Ishikawa (cell line): ENCODE measurements at regions not wholly inside any gene's neighbourhood (a gene's known extent, or its start where the extent isn't known, plus 50 kb on each side); places are given as distances from the start of the nearest gene placed in this dataset.

Source experiments
- CEBPB ChIP-seq: IDR thresholded peaks from 2 replicates; pipeline ENCODE4 v1.6.1; 2012
- CREB1 ChIP-seq: IDR thresholded peaks from 2 replicates; pipeline ENCODE4 v1.6.1; 2012; ENCODE audit warnings: low read depth
- EGR1 ChIP-seq: IDR thresholded peaks from 2 replicates; pipeline ENCODE4 v1.6.1; 2012
- EP300 ChIP-seq: IDR thresholded peaks from 2 replicates; pipeline ENCODE4 v1.6.1; 2012; ENCODE audit warnings: borderline replicate concordance
- FOXM1 ChIP-seq: IDR thresholded peaks from 2 replicates; pipeline ENCODE4 v1.6.1; 2012; ENCODE audit warnings: low read depth, borderline replicate concordance
- NFIC ChIP-seq: IDR thresholded peaks from 2 replicates; pipeline ENCODE4 v1.6.1; 2012
- RAD21 ChIP-seq: IDR thresholded peaks from 2 replicates; pipeline ENCODE4 v1.6.1; 2012; ENCODE audit warnings: low read depth
- TAF1 ChIP-seq: IDR thresholded peaks from 2 replicates; pipeline ENCODE4 v1.6.1; 2012; ENCODE audit warnings: low read depth, mild to moderate bottlenecking
- TCF12 ChIP-seq: IDR thresholded peaks from 2 replicates; pipeline ENCODE4 v1.6.1; 2012; ENCODE audit warnings: low read depth
- TEAD4 ChIP-seq: IDR thresholded peaks from 2 replicates; pipeline ENCODE4 v1.6.1; 2012
- YY1 ChIP-seq: IDR thresholded peaks from 2 replicates; pipeline ENCODE4 v1.6.1; 2012; ENCODE audit warnings: low read depth
- ZBTB7A ChIP-seq: IDR thresholded peaks from 2 replicates; pipeline ENCODE4 v1.6.1; 2012; ENCODE audit warnings: low read depth
- TF ChIP-seq, protein P1 (sequence below): IDR thresholded peaks from 2 replicates; pipeline ENCODE4 v1.6.1; 2012; ENCODE audit warnings: low read depth, mild to moderate bottlenecking
- TF ChIP-seq, protein P2 (sequence below): IDR thresholded peaks from 2 replicates; pipeline ENCODE4 v1.6.1; 2012
- TF ChIP-seq, protein P3 (sequence below): IDR thresholded peaks from 2 replicates; pipeline ENCODE4 v1.6.1; 2012

DNA sequence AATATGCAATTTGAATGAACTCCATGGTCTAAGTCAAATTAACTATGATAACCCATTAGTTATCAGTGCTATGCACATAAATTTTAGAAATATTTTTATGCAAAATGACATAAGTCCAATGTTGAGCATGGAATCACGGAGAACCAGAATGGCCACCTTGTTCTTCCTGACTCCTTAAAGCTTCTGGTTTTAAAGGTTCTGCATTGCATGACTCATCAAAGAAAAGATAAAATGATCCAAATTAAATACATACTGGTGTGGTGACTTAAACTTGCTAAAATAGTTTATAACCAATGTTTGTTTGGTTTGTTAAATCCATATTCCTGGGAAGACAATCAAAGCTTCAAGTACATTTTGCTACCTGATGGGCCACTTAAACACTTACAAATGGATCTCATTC lies 1146.9 kb upstream of the NRXN1 start:
- TF ChIP-seq TEAD4 (no peak), FOXM1 (no peak), YY1 (no peak), CEBPB (no peak), EP300 (no peak), NFIC (no peak), ZBTB7A (no peak), TCF12 (no peak), EGR1 (no peak), CREB1 (no peak), RAD21 (no peak), TAF1 (no peak)
- TF ChIP-seq, protein P1, sequence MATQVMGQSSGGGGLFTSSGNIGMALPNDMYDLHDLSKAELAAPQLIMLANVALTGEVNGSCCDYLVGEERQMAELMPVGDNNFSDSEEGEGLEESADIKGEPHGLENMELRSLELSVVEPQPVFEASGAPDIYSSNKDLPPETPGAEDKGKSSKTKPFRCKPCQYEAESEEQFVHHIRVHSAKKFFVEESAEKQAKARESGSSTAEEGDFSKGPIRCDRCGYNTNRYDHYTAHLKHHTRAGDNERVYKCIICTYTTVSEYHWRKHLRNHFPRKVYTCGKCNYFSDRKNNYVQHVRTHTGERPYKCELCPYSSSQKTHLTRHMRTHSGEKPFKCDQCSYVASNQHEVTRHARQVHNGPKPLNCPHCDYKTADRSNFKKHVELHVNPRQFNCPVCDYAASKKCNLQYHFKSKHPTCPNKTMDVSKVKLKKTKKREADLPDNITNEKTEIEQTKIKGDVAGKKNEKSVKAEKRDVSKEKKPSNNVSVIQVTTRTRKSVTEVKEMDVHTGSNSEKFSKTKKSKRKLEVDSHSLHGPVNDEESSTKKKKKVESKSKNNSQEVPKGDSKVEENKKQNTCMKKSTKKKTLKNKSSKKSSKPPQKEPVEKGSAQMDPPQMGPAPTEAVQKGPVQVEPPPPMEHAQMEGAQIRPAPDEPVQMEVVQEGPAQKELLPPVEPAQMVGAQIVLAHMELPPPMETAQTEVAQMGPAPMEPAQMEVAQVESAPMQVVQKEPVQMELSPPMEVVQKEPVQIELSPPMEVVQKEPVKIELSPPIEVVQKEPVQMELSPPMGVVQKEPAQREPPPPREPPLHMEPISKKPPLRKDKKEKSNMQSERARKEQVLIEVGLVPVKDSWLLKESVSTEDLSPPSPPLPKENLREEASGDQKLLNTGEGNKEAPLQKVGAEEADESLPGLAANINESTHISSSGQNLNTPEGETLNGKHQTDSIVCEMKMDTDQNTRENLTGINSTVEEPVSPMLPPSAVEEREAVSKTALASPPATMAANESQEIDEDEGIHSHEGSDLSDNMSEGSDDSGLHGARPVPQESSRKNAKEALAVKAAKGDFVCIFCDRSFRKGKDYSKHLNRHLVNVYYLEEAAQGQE, result no peak
- TF ChIP-seq, protein P2, sequence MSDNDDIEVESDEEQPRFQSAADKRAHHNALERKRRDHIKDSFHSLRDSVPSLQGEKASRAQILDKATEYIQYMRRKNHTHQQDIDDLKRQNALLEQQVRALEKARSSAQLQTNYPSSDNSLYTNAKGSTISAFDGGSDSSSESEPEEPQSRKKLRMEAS, result no peak
- TF ChIP-seq, protein P3, sequence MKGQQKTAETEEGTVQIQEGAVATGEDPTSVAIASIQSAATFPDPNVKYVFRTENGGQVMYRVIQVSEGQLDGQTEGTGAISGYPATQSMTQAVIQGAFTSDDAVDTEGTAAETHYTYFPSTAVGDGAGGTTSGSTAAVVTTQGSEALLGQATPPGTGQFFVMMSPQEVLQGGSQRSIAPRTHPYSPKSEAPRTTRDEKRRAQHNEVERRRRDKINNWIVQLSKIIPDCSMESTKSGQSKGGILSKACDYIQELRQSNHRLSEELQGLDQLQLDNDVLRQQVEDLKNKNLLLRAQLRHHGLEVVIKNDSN, result no peak

DNA sequence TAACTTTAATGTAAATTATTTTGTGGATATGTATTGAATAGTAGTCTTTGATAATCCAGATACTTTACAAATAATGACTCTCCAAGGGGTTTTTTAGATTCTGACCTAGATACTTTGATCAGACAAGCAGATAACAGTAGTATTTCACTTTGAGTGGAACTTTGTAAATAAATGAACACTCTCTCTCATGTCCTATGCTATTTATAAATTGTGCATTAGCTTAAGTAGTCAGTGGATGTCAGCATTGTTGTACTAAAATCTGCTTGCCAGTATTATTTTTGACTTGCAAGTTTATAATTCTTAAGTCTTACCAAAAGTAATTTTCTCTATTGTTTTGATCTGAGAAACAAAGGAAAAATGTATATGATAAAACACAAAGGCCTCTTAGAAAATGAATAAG lies 1113.1 kb upstream of the NRXN1 start:
- TF ChIP-seq EGR1, result no peak
- TF ChIP-seq RAD21, result no peak
- no peak for TF ChIP-seq FOXM1
- no peak for TF ChIP-seq TEAD4
- TF ChIP-seq, protein P2, result no peak
- TF ChIP-seq TAF1, result no peak
- no peak for TF ChIP-seq EP300

DNA sequence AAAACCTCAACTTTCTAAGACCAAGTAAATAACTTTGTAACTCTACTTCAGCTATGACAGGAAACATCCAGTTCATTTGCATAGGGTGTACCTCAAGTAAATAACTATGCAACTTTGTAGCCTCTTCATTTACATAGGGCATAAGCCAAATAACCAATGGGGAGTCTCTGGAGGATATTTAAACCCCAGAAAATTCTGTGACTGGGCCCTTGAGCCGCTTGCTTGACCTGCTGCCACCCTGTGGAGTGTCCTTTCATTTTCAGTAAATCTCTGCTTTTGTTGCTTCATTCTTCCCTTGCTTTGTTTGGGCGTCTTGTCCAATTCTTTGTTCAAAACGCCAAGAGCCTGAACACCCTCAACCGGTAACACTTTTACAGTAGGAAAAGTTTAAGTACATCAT lies 1112.7 kb upstream of the NRXN1 start:
- no peak for TF ChIP-seq ZBTB7A
- TF ChIP-seq, protein P2, result no peak
- no peak for TF ChIP-seq EP300
- no peak for TF ChIP-seq TEAD4
- no peak for TF ChIP-seq EGR1
- TF ChIP-seq, protein P1, result no peak
- TF ChIP-seq NFIC, result no peak
- TF ChIP-seq TAF1, result no peak
- TF ChIP-seq YY1, result no peak
- TF ChIP-seq TCF12, result no peak
- TF ChIP-seq FOXM1, result no peak
- no peak for TF ChIP-seq RAD21

DNA sequence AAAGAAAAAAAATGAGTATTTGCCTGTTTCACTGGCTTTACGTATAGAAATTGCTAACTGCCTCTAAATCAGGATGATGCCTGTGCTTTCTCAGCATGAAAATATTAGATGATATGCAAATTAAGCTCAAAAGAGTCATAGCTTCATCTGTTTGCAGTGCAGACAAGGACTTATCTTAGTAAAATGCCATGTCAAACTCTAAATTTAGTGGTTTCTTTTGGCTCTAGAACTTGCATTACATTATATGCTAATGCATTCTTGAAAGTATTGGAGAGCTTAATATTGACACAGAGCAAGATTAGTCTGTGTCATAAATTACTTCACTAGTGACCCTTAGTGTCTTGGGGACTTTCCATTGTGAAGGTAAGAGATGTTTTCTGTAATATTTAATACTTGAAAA lies 1109.1 kb upstream of the NRXN1 start:
- TF ChIP-seq RAD21 (no peak), EP300 (no peak), TCF12 (no peak), CEBPB (no peak), ZBTB7A (no peak), TEAD4 (no peak), TAF1 (no peak), CREB1 (no peak), YY1 (no peak), EGR1 (no peak)
- TF ChIP-seq, protein P2, result no peak
- TF ChIP-seq, protein P1, result no peak
- TF ChIP-seq, protein P3, result no peak
